ENCODE measurements at regions not wholly inside any gene's neighbourhood (a gene's known extent, or its start where the extent isn't known, plus 50 kb on each side); places are given as distances from the start of the nearest gene placed in this dataset.
"Not testable (repeated sequence)": the region's sequence is repeated elsewhere in the genome, so short reads cannot be mapped to it uniquely, and the experiment has no call there.

DNA sequence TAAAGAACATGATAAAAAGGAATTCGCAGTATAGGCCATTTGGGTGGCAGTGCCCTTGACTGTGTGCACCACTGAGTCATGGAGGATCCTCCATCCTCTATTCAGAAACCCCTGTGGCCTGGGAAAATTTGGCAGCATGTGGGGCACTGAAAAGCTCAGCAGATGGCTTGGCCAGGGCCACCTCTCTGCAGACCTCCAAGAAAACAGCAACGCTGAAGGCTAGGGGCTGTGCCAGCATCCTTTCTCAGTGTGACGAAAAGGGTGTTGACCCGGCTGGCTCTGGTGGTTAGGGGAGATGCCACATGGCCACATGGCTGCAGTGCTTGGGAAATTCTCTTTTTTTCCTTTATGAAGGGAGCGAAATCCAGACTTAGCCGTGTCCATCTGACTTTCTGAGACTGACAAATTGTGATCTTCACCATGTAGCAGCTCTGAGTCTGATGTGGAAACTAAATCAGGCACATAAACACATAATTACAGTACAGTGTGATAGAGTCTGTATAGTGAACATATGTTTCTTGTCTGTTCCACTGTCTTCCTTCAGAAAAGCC is 178.0 kb downstream of the KCTD12 start:
- DNase-seq: no peak

DNA sequence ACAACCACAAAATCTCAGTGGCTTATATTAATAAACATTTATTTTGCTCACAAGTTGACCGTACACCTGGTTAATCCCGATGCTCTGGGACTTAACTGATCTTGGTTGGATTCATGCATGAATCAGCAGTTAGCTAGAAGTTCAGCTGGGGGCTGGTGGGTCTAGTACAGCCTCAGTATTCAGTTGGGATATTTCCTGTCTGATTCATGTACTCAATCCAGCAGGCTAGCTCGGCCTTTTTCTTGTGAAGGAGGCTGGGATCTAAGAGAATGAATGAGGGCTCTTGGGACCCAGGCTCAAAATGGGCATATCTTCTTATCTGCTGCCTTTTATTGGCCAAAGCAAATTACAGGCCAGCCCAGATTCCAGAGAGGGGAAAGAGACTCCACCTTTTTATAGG is 178.8 kb downstream of the KCTD12 start:
- DNase-seq: no peak

DNA sequence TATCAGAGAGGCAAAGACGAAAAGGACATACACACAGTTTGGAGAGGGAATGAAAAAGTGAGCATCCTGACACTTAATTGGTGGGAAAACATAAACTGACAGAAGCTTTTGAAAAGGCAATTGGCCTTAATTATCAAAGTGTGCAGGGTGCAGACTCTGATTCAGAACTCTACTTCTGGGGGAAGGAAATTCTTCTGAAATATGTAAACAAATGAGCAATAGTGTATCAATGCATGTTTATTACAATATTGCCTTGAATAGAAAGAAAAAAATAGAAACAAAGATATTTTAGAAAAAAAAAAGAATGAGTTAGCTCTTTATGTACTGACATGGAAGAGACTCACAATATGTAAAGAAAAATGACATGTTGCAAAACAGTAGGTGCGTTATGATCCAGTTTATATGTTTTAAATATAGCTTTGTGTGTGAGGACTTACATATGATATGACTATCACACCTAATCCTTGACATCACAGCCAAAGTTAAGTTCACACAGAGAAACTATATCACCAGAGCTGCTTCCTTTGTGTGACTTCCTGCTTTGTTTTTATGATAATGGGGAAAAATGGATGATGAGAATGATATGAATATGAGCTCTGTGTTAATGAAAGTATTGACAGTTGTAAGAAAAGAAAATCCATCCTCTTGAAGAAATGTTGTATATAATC is 182.4 kb downstream of the KCTD12 start:
- no peak for DNase-seq

DNA sequence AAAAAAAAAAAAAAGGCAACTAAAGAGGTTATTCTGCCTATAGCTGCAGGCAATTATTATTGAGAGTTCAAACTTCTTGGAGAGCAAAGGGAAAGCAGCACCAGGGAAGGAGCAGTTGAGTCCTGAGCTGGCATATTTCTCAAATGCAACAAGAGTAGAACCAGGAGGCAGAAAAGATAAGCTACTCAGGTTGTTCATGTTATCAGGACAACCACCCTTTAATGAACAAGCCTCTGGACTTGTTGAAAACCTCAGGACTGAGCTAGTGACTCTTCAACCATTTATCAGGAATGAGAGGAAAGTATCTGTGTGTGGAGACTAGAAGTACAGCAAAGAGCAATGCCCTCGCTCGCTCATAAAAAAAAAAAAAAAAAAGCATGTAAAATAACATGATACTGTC is 183.0 kb downstream of the KCTD12 start:
- no peak for DNase-seq

DNA sequence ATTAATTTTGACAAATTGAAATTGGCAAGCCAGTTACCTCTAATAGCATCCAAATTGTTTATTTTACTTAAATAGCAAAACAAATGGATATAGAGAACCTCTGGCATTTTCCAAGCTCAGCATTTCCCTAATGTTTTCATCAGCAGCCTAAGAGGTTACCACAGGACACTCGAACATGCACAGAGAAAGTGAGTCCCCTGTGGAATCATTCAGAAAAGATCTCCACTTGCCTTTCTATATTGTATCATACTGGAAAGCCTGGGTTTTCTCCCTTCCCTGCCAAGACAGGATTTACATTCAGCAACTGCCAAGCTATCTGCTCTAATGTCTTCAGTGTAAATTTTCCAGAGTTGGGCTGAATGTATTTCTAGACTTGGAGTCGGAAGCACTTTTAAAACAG is 188.9 kb downstream of the KCTD12 start:
- DNase-seq: no peak

DNA sequence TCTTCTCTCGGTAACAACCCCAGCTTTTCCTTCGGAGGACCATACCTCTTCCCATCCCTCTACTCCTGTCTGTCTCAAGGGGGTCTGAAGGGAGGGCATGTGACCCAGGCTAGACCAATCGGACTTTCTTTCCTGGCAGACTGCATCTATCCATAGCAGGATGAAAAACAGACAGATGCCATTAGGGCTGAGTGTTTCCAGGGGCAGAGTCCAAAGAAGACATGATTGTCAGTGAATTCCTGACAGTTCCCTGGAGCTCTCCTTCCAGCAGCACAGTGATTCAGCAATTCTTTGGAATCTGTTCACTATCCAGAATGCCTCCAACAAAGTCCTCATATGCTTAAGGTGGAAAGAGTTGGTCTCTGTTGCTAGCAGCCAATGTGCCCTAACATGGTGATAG is 189.8 kb downstream of the KCTD12 start:
- DNase-seq: no peak

DNA sequence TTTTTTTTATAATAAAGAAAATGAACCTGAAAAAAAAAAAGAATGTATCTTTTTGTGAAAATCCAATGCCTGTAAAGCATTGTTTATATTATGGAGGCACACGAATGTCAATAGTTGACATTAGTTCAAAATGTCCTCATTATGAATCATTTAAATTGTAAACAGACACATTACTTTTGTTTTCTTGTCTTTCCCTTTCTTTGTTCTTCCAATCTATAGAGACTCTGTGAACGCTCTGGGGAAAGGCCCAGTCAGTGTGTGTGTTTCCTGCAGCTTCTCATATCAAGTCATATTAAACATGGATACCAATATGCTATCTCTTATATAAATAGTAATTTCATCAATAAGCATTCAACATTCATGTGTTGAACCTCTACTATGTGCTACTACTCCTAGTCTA is 193.1 kb downstream of the KCTD12 start:
- no peak for DNase-seq

DNA sequence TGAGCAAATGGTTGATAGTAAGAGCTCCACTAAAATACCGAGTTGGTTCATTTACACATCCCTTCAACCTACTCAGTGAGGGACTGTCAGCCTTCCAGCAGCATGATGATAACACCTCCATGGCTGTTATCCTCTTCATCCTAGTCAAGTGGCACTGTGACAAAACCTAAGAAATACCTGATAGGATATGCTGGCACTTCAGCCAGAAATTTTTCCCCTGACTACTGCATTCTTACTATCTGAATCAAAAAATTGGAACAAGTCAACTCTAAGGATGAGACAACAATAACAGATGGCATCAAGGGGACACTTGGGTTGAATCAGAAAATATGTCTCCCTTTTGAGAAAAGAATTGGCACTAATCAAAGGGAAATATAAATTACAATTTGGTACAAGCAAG is 193.9 kb downstream of the KCTD12 start:
- no peak for DNase-seq

DNA sequence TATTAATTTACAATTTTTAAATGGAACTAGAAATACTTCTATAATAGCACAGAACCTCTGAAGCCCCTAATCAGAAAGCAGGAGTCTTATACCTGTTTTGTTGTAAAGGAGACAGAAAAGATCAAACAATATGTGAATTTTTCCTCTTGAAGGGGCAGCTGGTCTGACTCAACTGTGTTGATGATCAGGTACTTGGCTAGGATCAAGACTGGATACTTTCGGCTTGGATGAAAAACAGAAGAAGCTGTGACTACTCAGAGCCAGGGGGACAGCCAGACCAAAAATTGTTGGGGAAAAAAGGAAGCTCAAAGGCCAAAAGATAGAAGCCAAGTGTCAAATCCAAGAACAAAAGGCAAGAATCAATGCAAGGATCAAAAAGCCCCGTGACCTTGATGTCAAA is 195.6 kb downstream of the KCTD12 start:
- DNase-seq: no peak

DNA sequence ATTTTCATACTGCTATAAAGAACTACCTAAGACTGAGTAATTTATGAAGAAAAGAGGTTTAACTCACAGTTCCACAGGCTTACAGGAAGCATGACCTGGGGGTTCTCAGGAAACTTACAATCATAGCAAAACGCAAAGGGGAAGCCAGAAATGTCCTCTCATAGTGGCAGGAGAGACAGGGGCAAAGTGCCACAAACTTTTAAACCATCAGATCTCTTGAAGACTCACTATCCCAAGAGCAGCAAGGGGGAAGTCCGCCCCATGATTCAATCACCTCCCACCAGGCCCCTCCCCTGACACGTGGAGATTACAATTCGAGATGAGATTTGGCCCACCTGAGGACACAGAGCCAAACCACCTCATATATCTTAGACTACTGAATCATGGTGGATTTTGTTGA is 198.7 kb downstream of the KCTD12 start:
- DNase-seq: no peak

DNA sequence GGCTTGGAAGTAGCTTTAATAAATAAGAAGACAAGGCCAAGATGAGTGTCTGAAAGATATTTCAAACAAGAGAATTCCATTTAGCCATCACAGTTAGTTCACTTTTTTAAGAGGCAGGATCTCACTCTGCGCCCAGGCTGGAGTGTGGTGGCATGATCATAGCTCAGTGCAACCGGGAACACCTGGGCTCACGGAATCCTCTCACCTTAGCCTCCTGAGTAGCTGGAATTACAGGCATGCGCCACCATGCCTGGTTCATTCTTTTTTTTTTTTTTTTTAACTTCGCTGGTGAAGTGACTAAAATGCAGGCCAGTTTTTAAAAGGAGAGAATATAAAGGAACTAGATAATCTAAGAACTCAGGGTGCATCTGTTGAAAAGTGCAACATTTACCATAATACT is 200.3 kb downstream of the KCTD12 start:
- DNase-seq: no peak

DNA sequence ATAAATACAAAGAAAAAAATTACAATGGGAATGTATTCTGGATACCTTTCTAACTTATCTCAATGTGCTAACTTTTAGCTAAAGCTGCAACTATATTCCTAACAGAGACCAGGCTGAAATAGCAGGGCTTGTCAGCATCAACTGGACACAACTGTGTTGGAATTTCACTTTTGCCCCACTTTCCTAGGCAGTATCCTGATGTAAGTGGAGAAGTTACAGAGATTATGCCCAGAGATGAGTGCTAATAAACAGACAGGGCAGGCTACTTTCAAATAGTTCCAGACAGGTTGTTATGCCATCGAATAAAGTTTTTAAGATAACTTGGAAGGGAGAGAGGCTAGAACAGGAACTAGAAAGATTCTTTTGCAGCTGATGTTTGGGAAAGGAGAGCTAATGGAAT is 201.9 kb downstream of the KCTD12 start:
- DNase-seq: no peak

DNA sequence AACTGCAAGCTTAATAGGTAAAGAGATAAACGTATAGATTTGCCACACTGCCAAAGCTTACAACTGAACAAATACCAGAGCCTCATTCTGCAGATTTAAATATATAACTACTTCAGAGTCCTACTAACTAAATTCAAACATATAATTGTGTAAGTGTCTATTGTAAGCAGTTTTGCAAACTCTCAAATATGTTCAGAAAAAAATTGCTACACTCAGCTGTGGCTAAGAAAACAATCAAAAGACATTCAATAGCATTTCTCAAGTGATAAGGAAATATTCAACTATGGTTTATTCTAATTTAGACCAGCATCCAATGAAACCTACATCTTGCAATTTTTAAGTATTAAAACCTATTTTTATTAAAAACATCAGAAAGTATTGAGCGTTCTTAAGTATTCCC is 202.4 kb downstream of the KCTD12 start:
- DNase-seq: no peak

DNA sequence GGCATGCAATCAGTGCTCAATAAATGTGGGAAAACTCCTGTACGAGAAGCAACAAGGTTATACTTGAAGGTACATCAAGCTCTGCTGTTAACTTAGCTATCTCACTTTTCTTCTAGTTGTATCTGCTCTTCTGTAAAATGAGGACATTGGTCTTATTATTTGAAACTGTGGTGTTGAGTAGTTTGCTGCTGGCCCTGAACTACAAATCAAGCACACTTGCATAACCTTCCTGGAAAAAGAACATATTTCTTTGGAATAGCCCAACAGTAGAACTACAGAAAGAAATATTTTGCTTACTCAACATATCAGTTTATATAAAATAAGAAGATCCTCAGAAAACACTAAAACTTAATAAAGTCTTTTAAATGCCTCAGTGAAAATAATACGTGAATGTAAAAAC is 203.0 kb downstream of the KCTD12 start:
- DNase-seq: no peak

DNA sequence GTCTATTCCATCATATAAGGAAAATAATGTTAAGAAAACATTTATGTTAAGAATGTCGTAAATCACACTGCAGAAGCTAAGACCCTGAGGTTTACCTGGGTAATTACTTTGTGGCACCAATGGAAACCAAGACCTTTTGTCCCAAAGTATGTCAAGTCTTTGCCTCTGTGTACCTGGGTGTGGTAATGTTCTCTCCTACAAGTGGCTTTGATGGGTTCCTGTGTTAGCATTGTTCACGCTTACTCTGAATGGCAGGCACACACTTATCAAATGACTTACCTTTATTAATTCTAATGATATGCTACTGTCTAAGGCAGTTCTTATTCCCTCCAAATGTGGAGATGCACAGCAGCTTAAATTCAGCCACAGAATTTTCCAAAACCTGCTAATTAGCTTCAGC is 206.1 kb downstream of the KCTD12 start:
- no peak for DNase-seq

DNA sequence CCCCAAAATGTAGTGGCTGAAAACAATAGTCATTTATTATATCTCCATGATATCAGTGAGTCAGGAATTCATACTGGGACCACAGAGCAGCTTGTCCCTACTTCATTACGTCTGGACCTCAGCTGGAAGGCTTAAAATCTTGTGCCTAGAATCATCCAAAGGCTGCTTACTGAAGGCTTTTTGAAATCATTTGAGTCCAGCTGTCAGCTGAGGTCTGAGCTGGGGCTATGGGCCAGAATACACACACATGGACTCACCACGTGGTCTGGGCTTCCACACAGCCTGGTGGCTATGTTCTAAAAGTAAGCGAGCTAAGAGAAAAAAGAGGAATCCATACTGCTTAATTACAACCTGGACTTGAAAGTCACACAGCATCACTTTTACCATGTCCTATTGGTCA is 209.2 kb downstream of the KCTD12 start:
- DNase-seq: no peak

DNA sequence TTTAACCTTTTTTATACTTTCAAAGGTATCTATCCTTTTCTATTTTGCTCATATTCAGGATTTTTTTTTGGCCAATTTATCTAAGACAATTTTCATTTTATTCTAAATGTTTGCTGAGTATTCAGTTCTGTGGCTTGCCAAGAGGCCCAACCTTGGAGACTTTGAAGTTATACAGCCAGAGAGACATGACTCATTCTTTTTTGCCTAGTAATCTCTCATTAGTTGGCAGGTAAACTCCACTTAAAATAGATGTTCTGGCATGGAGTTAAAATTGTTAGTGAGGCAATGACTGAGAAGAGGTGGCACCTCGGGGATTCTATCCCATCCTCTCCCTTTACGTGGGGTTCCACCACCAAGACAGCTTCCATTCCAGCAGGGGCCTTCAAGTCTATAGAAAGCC is 213.8 kb downstream of the KCTD12 start:
- DNase-seq: no peak

DNA sequence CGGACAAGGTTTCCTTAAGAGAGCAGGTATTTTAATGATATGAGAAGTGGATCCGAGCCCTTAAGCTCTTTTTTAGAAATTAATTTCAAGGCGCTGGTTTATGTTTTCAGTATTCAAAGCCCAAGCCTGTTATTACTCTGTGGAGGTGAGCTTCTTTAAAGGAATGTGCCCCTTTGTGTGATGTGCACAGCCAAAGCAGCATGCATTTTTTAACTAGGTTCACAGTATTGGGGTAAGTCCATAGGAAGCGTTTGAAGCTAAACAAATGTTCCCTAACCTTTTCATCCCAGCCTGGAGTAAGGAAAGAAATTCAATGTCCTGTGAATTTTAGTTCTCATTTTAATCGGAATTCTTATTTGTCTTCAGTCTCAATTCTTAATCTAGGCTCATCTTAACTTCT is 217.5 kb downstream of the KCTD12 start:
- no peak for DNase-seq

DNA sequence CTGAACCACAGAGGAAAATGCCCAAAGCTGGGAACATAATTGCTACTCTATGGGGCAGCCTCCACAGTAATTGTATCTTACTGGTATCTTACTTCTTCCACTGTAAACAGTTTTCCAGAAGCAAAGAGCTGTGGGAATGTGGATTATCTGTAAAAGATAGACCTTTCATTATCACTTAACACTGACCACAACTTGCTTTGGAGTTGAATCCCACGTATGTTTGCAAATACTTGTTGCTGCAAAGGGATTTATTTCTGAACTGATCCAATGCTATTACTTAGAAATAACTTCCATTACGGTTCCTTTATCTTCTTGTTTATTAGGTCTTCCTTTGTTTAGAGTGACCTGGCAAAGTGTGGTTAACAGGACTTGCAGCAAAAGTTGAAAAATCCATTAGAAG is 218.1 kb downstream of the KCTD12 start:
- DNase-seq: no peak

DNA sequence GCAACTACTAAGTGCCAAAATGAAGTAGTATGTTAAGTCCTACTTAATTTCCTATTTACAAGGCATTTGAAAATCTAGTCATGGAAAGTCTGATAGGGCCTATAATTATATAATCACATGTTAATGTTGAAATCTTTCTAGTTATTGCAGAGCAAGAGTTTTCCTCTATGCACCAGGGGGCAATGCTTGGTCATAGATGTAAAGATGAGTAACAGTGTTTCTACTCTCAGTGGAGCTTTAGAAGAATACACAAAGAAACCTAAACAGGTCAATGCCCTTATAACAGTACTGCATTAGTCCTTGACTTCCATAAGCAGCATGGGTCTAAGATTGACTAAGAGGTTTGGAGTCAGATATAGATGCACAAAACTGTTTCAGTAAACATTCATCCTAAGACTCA is 218.7 kb downstream of the KCTD12 start:
- no peak for DNase-seq

DNA sequence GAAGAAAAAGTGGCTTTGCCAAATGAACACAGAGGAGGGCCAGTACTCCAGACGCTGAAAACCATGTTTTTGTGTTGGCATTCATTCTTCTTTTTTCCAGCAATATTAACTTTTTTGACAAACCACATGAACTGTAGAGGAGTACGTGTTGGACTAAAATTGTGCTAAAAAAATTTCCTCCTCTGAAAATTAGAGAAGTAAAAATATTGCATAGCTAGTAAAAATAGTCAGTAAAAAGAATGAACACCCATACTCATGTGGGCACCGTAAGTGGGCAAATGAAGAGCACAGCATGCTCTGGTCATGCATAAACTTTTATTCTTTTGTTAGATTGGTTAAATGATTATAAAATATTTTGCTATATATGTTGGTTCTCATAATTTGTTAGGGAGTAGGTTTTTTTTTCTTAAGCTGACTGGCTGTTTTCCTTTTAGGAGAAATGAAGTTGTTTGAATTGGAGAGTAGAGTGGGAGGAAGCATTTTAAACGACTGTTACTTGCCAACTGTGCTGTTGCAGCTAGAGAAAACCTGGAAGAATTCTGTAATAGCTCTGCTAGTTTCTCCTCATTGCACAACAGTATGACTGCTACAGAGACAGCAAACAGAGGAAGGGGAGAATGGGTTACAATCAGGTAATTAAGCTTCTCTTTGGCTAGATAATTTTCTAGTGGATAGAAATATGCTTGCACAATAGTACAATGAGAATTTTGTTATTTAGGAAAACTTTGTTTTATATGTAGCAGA is 222.4 kb downstream of the KCTD12 start:
- no peak for DNase-seq

DNA sequence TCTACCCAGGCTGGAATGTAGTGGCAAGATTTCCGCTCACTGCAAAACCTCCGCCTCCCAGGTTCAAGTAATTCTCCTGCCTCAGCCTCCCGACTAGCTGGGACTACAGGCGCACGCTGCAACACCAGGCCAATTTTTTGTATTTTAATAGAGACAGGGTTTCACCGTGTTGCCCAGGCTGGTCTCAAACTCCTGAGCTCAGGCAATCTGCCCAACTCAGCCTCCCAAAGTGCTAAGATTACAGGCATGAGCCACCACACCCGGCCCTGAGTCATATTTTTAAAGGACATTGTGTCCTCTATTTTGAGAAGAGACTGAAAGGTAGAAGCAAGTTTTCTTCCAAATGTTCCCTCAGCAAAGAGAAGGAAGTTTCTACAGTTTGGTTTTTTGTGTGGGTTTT is 227.1 kb downstream of the KCTD12 start:
- not testable (repeated sequence) for DNase-seq

DNA sequence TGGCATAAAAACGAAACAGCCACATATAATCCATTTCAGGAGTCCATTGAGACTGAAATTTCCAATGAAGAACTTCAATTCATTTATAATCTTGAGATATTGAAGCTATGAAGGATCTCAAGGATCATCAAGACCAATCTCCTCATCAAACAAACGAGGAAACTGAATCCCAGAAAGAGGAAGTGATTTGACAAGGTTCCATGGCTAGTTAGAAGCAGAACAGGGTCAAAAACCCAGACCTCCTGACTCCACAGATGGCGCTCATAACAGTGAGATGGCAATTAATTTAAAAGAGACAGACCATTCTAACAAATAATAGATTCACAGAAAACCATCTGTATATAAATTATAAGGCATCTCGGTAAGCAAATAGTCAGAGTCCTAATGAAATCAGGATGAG is 229.7 kb downstream of the KCTD12 start:
- no peak for DNase-seq

DNA sequence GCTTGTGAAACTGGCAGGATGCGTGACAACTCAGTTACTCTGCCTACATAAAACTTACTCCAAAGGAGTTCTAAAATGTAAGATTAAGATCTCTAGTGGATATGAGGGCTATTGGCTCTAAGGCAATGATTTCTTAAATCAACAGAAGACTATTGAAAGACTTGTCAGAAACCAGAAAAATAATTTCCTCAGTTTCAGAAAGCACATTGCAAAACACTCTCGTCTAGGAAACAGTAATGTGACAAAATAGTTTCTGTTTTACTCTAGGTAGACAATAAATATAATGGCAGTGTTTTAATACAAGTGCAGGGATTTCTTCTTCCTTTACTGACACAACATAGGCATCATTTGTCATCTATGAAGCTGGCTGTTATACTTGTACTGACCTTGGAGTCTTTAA is 230.1 kb downstream of the KCTD12 start:
- no peak for DNase-seq

DNA sequence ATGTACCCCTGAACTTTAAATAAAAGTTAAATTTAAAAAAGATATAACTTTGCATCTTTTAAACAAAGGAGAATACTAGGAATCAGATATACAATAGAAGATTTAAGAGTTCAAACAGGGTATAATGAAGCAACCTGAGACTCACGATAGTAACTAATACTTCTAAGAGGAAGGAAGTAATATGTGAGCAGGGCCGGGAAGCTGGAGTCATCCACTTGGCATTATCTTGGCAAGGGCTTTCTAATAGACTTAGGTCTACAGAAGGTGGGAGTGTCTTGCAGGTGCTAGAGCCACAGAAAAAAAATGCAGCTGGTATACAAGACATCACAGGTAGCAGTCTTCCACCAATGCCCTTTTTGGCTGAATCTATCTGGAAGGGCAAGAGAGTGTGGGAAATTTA is 231.9 kb downstream of the KCTD12 start:
- DNase-seq: no peak

Data from GOT3 (cell line).